ENCODE measurements at regions not wholly inside any gene's neighbourhood (a gene's known extent, or its start where the extent isn't known, plus 50 kb on each side); places are given as distances from the start of the nearest gene placed in this dataset.

DNA sequence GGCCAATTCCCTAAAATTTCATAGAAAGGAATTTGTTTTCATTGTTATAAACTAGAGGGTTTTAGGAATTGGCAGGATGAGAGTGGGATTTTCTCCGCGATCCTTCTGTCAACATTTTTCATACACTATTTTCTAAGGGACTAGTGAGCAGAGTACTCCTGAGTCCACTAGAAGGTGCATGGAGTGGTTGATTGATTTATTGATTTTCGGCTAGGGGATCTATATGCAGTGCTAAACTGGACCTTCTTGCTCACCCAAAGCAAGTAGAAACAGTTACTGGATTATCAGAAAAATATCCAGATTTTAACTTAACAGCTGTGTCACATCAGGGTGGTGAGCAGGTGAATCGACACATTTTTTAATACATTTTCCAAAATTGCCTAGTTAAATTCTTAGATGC, 159.9 kb upstream of the DTNA start:
- TF ChIP-seq MAX (IDR thresholded peaks at IDR 0.05; ENCODE audit: insufficient read depth, insufficient read length), result no peak
- TF ChIP-seq CTCF (IDR thresholded peaks at IDR 0.05; ENCODE audit: extremely low read depth in 1 of 2, insufficient read depth in 1 of 2, low read depth in 1 of 2, low read length in 2 of 2), result no peak
- TF ChIP-seq JUN (IDR thresholded peaks at IDR 0.05; ENCODE audit: borderline replicate concordance, insufficient read depth, insufficient read length, low read depth), result no peak
- TF ChIP-seq GATA2 (IDR thresholded peaks at IDR 0.05; ENCODE audit: insufficient read depth, insufficient read length, low read depth, low read length), result no peak
- no peak for TF ChIP-seq MYC (IDR thresholded peaks at IDR 0.05; ENCODE audit: low read depth, low read length)
- TF ChIP-seq POLR2A (IDR thresholded peaks at IDR 0.05; ENCODE audit: low read depth, low read length), result no peak
- TF ChIP-seq EZH2 (IDR thresholded peaks at IDR 0.05; ENCODE audit: borderline replicate concordance, low read depth, low read length, severe bottlenecking), result no peak

Measured in endothelial cell of umbilical vein (primary cell).